ENCODE measurements at regions not wholly inside any gene's neighbourhood (a gene's known extent, or its start where the extent isn't known, plus 50 kb on each side); places are given as distances from the start of the nearest gene placed in this dataset.

GRCh38 chr6:1068068-1068467 lies 243.8 kb upstream of the FOXQ1 start:
- Histone ChIP-seq H3K27me3 (peaks cover 0 to 7% of the 10 kb centered on the region in 2 donors), H3K4me1 (no peaks in the 10 kb centered on the region), H3K36me3 (no peaks in the 10 kb centered on the region), H3K4me3 (no peak overlapping the region), H3K9me3 (no peaks in the 10 kb centered on the region), H3K27ac (no peak overlapping the region)
- no peak for DNase-seq
- intact Hi-C loops (cut with DNase I; ENCODE audit: low total_unique reads) = no loop called here
- no peak for TF ChIP-seq CTCF (IDR thresholded peaks at IDR 0.05)

GRCh38 chr6:1067346-1067745 lies 244.6 kb upstream of the FOXQ1 start:
- no peak for DNase-seq
- H3K36me3 ChIP-seq = no peaks in the 10 kb centered on the region
- H3K27ac ChIP-seq = no peak overlapping the region
- H3K4me3 ChIP-seq = no peak overlapping the region
- peaks cover 0 to 7% of the 10 kb centered on the region in 2 donors for H3K27me3 ChIP-seq
- intact Hi-C loops (cut with DNase I; ENCODE audit: low total_unique reads) = no loop called here
- no peaks in the 10 kb centered on the region for H3K9me3 ChIP-seq
- no peaks in the 10 kb centered on the region for H3K4me1 ChIP-seq
- no peak for TF ChIP-seq CTCF (IDR thresholded peaks at IDR 0.05)

GRCh38 chr6:1066449-1067090 lies 245.3 kb upstream of the FOXQ1 start:
- Histone ChIP-seq H3K27me3 (peaks cover 0 to 7% of the 10 kb centered on the region in 2 donors), H3K36me3 (no peaks in the 10 kb centered on the region)
- no peak for DNase-seq

GRCh38 chr6:1065986-1066385 lies 245.9 kb upstream of the FOXQ1 start:
- Histone ChIP-seq H3K4me1 (no peaks in the 10 kb centered on the region), H3K4me3 (no peak overlapping the region), H3K27ac (no peak overlapping the region), H3K36me3 (no peaks in the 10 kb centered on the region), H3K9me3 (no peaks in the 10 kb centered on the region), H3K27me3 (peaks cover 0 to 7% of the 10 kb centered on the region in 2 donors)
- DNase-seq = no peak
- no peak for TF ChIP-seq CTCF (IDR thresholded peaks at IDR 0.05)
- intact Hi-C loops (cut with DNase I; ENCODE audit: low total_unique reads) = no loop called here

More at GRCh38 chr6:1066449-1067090, 245.3 kb upstream of the FOXQ1 start:
- no peak for TF ChIP-seq CTCF (IDR thresholded peaks at IDR 0.05)
- H3K27ac ChIP-seq = no peak overlapping the region
- no peaks in the 10 kb centered on the region for H3K9me3 ChIP-seq
- no peaks in the 10 kb centered on the region for H3K4me1 ChIP-seq
- H3K4me3 ChIP-seq = no peak overlapping the region
- intact Hi-C loops (cut with DNase I; ENCODE audit: low total_unique reads) = no loop called here

GRCh38 chr6:1063671-1064355 lies 248.1 kb upstream of the FOXQ1 start:
- no peaks in the 10 kb centered on the region for H3K4me1 ChIP-seq
- no peak overlapping the region for H3K27ac ChIP-seq
- DNase-seq = no peak
- intact Hi-C loops (cut with DNase I; ENCODE audit: low total_unique reads) = no loop called here
- no peaks in the 10 kb centered on the region for H3K27me3 ChIP-seq
- no peaks in the 10 kb centered on the region for H3K36me3 ChIP-seq
- no peaks in the 10 kb centered on the region for H3K9me3 ChIP-seq
- H3K4me3 ChIP-seq = no peak overlapping the region
- TF ChIP-seq CTCF (IDR thresholded peaks at IDR 0.05) = no peak
